ENCODE measurements at regions not wholly inside any gene's neighbourhood (a gene's known extent, or its start where the extent isn't known, plus 50 kb on each side); places are given as distances from the start of the nearest gene placed in this dataset.

GRCh38 chr14:62064751-62065323 lies 302.6 kb downstream of the SNAPC1 start (continued):
- TF ChIP-seq ZBTB49 (CRISPR knock-in tag; IDR thresholded peaks at IDR 0.05; ENCODE audit: borderline replicate concordance) (no peak), EZH2 (IDR thresholded peaks at IDR 0.05; ENCODE audit: borderline replicate concordance, low read depth, low read length) (no peak), RNF219 (CRISPR knock-in tag; IDR thresholded peaks at IDR 0.05) (no peak), MBD1 (CRISPR knock-in tag; IDR thresholded peaks at IDR 0.05) (no peak), HIVEP1 (CRISPR knock-in tag; IDR thresholded peaks at IDR 0.05) (no peak), BDP1 (IDR thresholded peaks at IDR 0.05; ENCODE audit: insufficient read depth, insufficient read length) (no peak), ZNF282 (CRISPR knock-in tag; IDR thresholded peaks at IDR 0.05) (no peak), MCM3 (IDR thresholded peaks at IDR 0.05) (no peak), CEBPG (CRISPR knock-in tag; IDR thresholded peaks at IDR 0.05) (no peak), CEBPG (tag; conservative IDR thresholded peaks at IDR 0.05 in 1 of 2, IDR thresholded peaks at IDR 0.05 in 1 of 2) (no peak), HMGN3 (IDR thresholded peaks at IDR 0.05; ENCODE audit: borderline replicate concordance, extremely low read depth, insufficient read length, low read depth, low read length) (no peak)
